BLaER1 treated with 17β-estradiol and CSF1 and Interleukin-3, amounts not matched to agents 10 nM and 100 nM (cell line): ENCODE measurements at regions not wholly inside any gene's neighbourhood (a gene's known extent, or its start where the extent isn't known, plus 50 kb on each side); places are given as distances from the start of the nearest gene placed in this dataset.

Experiments used
- H3K27ac ChIP-seq, 11 experiments: shearing (Covaris generic); formaldehyde crosslinking; 2 replicates each; pipeline ENCODE4 v1.8.1; 2022
- H3K27me3 ChIP-seq, 11 experiments: shearing (Covaris generic); formaldehyde crosslinking; 2 replicates each; pipeline ENCODE4 v1.8.1; 2022
- H3K36me3 ChIP-seq, 11 experiments: shearing (Covaris generic); formaldehyde crosslinking; 2 replicates each; pipeline ENCODE4 v1.8.1; 2022
- H3K4me1 ChIP-seq, 10 experiments: shearing (Covaris generic); formaldehyde crosslinking; 2 replicates each; pipeline ENCODE4 v1.8.1; 2022
- H3K4me2 ChIP-seq, 11 experiments: shearing (Covaris generic); formaldehyde crosslinking; 2 replicates each; pipeline ENCODE4 v1.8.1; 2022
- H3K4me3 ChIP-seq, 10 experiments: shearing (Covaris generic); formaldehyde crosslinking; 2 replicates each; pipeline ENCODE4 v1.8.1; 2022
- H3K9ac ChIP-seq, 11 experiments: shearing (Covaris generic); formaldehyde crosslinking; 2 replicates each; pipeline ENCODE4 v1.8.1; 2022
- H3K9me3 ChIP-seq, 11 experiments: shearing (Covaris generic); formaldehyde crosslinking; replicated peaks in 1 of 11; 2 replicates each; pipeline ENCODE4 v1.8.1; 2022
- H4K20me1 ChIP-seq, 11 experiments: shearing (Covaris generic); formaldehyde crosslinking; 2 replicates each; pipeline ENCODE4 v1.8.1; 2022
- Cebpa-rat ChIP-seq, 11 experiments: shearing (Covaris generic); IDR thresholded peaks; 2 replicates each; pipeline ENCODE4 v1.8.1; 2022

GRCh38 chr1:55735106-55735505 lies 519.9 kb upstream of the USP24 start:
- no peaks in the 10 kb centered on the region for H3K4me1 ChIP-seq
- H3K27ac ChIP-seq: no peak overlapping the region
- H3K4me2 ChIP-seq: no peak overlapping the region
- H3K27me3 ChIP-seq: peaks cover 0 to 7% (median 0%) of the 10 kb centered on the region in 11 experiments; a peak in 1 of 22 replicates
- TF ChIP-seq Cebpa-rat (IDR thresholded peaks at IDR 0.05): no peak
- peaks cover 0 to 7% (median 0%) of the 10 kb centered on the region in 11 experiments; a peak in 1 of 22 replicates for H3K9me3 ChIP-seq
- H3K36me3 ChIP-seq: no peaks in the 10 kb centered on the region
- H3K4me3 ChIP-seq: no peak overlapping the region
- no peak overlapping the region for H3K9ac ChIP-seq
- no peaks in the 10 kb centered on the region for H4K20me1 ChIP-seq

GRCh38 chr1:55726994-55727393 lies 511.8 kb upstream of the USP24 start:
- H3K27ac ChIP-seq: no peak overlapping the region
- no peak overlapping the region for H3K9ac ChIP-seq
- H3K9me3 ChIP-seq: no peaks in the 10 kb centered on the region
- no peaks in the 10 kb centered on the region for H4K20me1 ChIP-seq
- no peak overlapping the region for H3K4me3 ChIP-seq
- no peak for TF ChIP-seq Cebpa-rat (IDR thresholded peaks at IDR 0.05)
- no peaks in the 10 kb centered on the region for H3K36me3 ChIP-seq
- H3K27me3 ChIP-seq: no peaks in the 10 kb centered on the region
- no peak overlapping the region for H3K4me2 ChIP-seq
- H3K4me1 ChIP-seq: 0 out of 20 replicates have a peak, but pooled peaks cover 0 to 4% (median 0%) of the 10 kb centered on the region in 10 experiments

GRCh38 chr1:55725378-55725777 lies 510.2 kb upstream of the USP24 start:
- Histone ChIP-seq H3K4me2 (no peak overlapping the region), H3K9me3 (no peaks in the 10 kb centered on the region), H3K4me3 (no peak overlapping the region), H3K36me3 (no peaks in the 10 kb centered on the region), H3K27ac (no peak overlapping the region), H3K4me1 (0 out of 20 replicates have a peak, but pooled peaks cover 0 to 4% (median 0%) of the 10 kb centered on the region in 10 experiments), H3K27me3 (no peaks in the 10 kb centered on the region), H4K20me1 (no peaks in the 10 kb centered on the region), H3K9ac (no peak overlapping the region)
- no peak for TF ChIP-seq Cebpa-rat (IDR thresholded peaks at IDR 0.05)

GRCh38 chr1:55724551-55725325 lies 509.6 kb upstream of the USP24 start:
- Histone ChIP-seq H3K27ac (no peak overlapping the region), H3K27me3 (no peaks in the 10 kb centered on the region), H4K20me1 (no peaks in the 10 kb centered on the region), H3K9me3 (no peaks in the 10 kb centered on the region), H3K4me1 (0 out of 20 replicates have a peak, but pooled peaks cover 0 to 4% (median 0%) of the 10 kb centered on the region in 10 experiments), H3K36me3 (no peaks in the 10 kb centered on the region), H3K9ac (no peak overlapping the region), H3K4me3 (no peak overlapping the region), H3K4me2 (no peak overlapping the region)
- no peak for TF ChIP-seq Cebpa-rat (IDR thresholded peaks at IDR 0.05)

GRCh38 chr1:55723001-55723400 lies 507.8 kb upstream of the USP24 start:
- Histone ChIP-seq H3K27me3 (no peaks in the 10 kb centered on the region), H3K4me3 (no peak overlapping the region), H3K36me3 (no peaks in the 10 kb centered on the region), H3K4me2 (no peak overlapping the region), H4K20me1 (no peaks in the 10 kb centered on the region), H3K4me1 (peaks cover 0 to 4% (median 0%) of the 10 kb centered on the region in 10 experiments; a peak in 1 of 20 replicates), H3K9ac (no peak overlapping the region), H3K27ac (no peak overlapping the region), H3K9me3 (no peaks in the 10 kb centered on the region)
- no peak for TF ChIP-seq Cebpa-rat (IDR thresholded peaks at IDR 0.05)

- peaks cover 0 to 6% (median 0%) of the 10 kb centered on the region in 10 experiments; a peak in 1 of 20 replicates for H3K4me1 ChIP-seq
- no peaks in the 10 kb centered on the region for H3K9me3 ChIP-seq
- H3K4me2 ChIP-seq: no peak overlapping the region
- no peaks in the 10 kb centered on the region for H4K20me1 ChIP-seq
- no peaks in the 10 kb centered on the region for H3K27me3 ChIP-seq
- H3K4me3 ChIP-seq: no peak overlapping the region
- H3K36me3 ChIP-seq: no peaks in the 10 kb centered on the region
- no peak overlapping the region for H3K9ac ChIP-seq
- no peak overlapping the region for H3K27ac ChIP-seq
- TF ChIP-seq Cebpa-rat (IDR thresholded peaks at IDR 0.05): no peak
These were observed 505.1 kb upstream of the USP24 start for GRCh38 chr1:55720261-55720660.

GRCh38 chr1:55718758-55719671 lies 503.9 kb upstream of the USP24 start:
- Histone ChIP-seq H3K27me3 (no peaks in the 10 kb centered on the region), H3K36me3 (no peaks in the 10 kb centered on the region), H3K4me2 (no peak overlapping the region), H3K27ac (no peak overlapping the region), H3K9me3 (no peaks in the 10 kb centered on the region), H3K9ac (no peak overlapping the region), H4K20me1 (no peaks in the 10 kb centered on the region), H3K4me3 (no peak overlapping the region), H3K4me1 (peaks cover 0 to 6% (median 0%) of the 10 kb centered on the region in 10 experiments; a peak in 1 of 20 replicates)
- no peak for TF ChIP-seq Cebpa-rat (IDR thresholded peaks at IDR 0.05)

GRCh38 chr1:55717111-55717510 lies 501.9 kb upstream of the USP24 start:
- Histone ChIP-seq H3K36me3 (no peaks in the 10 kb centered on the region), H3K4me3 (no peak overlapping the region), H4K20me1 (no peaks in the 10 kb centered on the region), H3K9me3 (no peaks in the 10 kb centered on the region), H3K27me3 (no peaks in the 10 kb centered on the region), H3K4me1 (peaks cover 0 to 14% (median 7%) of the 10 kb centered on the region in 10 experiments; a peak in 15 of 20 replicates), H3K4me2 (no peak overlapping the region), H3K9ac (no peak overlapping the region), H3K27ac (no peak overlapping the region)
- TF ChIP-seq Cebpa-rat (IDR thresholded peaks at IDR 0.05): no peak

GRCh38 chr1:55716610-55717009 lies 501.4 kb upstream of the USP24 start:
- Histone ChIP-seq H3K27ac (no peak overlapping the region), H3K4me2 (no peak overlapping the region), H3K36me3 (no peaks in the 10 kb centered on the region), H3K9ac (no peak overlapping the region), H3K27me3 (no peaks in the 10 kb centered on the region), H4K20me1 (no peaks in the 10 kb centered on the region), H3K4me3 (no peak overlapping the region), H3K4me1 (peaks cover 0 to 18% (median 9%) of the 10 kb centered on the region in 10 experiments; a peak in 15 of 20 replicates), H3K9me3 (no peaks in the 10 kb centered on the region)
- TF ChIP-seq Cebpa-rat (IDR thresholded peaks at IDR 0.05): no peak
